Stomach (tissue), 8 donors: ENCODE measurements at regions not wholly inside any gene's neighbourhood (a gene's known extent, or its start where the extent isn't known, plus 50 kb on each side); places are given as distances from the start of the nearest gene placed in this dataset.

Source experiments
- DNase-seq, 2 donors: peaks; one replicate each; pipeline versions ENCODE4 v3.0.0 to v3.0.0-alpha.2; 2013 to 2019
- H3K27ac ChIP-seq, 5 donors: fragments of 200-600 bp in 4 of 5; sonication (generic) in 4 of 5; one replicate each; pipeline ENCODE4 v1.5.1; 2013 to 2019; ENCODE audit warnings: mild to moderate bottlenecking in 1 of 5, moderate library complexity in 1 of 5
- H3K27me3 ChIP-seq, 3 donors: fragments of 200-600 bp; sonication (generic); one replicate each; pipeline ENCODE4 v1.5.1; 2017 to 2019; ENCODE audit warnings: mixed run types in 1 of 3
- H3K36me3 ChIP-seq, 4 donors: fragments of 200-600 bp; sonication (generic); 1 replicate in 3 of 4; 2 replicates in 1 of 4; pipeline ENCODE4 v1.5.1; 2016 to 2019
- H3K4me1 ChIP-seq, 4 donors: fragments of 200-600 bp; sonication (generic); one replicate each; pipeline ENCODE4 v1.5.1; 2016 to 2019
- H3K4me3 ChIP-seq, 4 donors: fragments of 200-600 bp; sonication (generic) in 3 of 4; one replicate each; pipeline ENCODE4 v1.5.1; 2016 to 2019; ENCODE audit warnings: mild to moderate bottlenecking in 1 of 4
- H3K9me3 ChIP-seq, 4 donors: fragments of 200-600 bp; sonication (generic); one replicate each; pipeline ENCODE4 v1.5.1; 2016 to 2019
- CTCF ChIP-seq, 7 experiments: fragments of 450-650 bp in 4 of 7; fragments of 200-600 bp in 3 of 7; sonication (generic) in 3 of 7; IDR thresholded peaks; one replicate each; pipeline ENCODE4 v1.5.1; 2016 to 2019; ENCODE audit warnings: antibody characterized with exemption in 7 of 7, control low read depth in 2 of 7, mild to moderate bottlenecking in 1 of 7
- EP300 ChIP-seq: sonication (generic); formaldehyde crosslinking; IDR thresholded peaks from one replicate; pipeline ENCODE4 v1.6.1; 2017; ENCODE audit warnings: antibody characterized with exemption
- POLR2A ChIP-seq, 4 donors: fragments of 450-650 bp; IDR thresholded peaks; one replicate each; pipeline ENCODE4 v1.6.1; 2016; ENCODE audit warnings: antibody characterized with exemption in 4 of 4, control low read depth in 2 of 4, mild to moderate bottlenecking in 1 of 4, moderate library complexity in 1 of 4
- POLR2AphosphoS5 ChIP-seq, 3 donors: sonication (generic); formaldehyde crosslinking; IDR thresholded peaks; one replicate each; pipeline ENCODE4 v1.6.1; 2016; ENCODE audit warnings: antibody characterized with exemption in 3 of 3
- WGBS, 5 donors: extraction: QIAGEN DNeasy Blood & Tissue Kit in 3 of 5; methylation state at CpG; one replicate each; pipeline versions ENCODE4 v1.1.5 to v1.1.7; 2013 to 2018; 5-methylcytosine and 5-hydroxymethylcytosine counted together
- intact Hi-C: fragments of 100-400 bp; cut with DNase I; formaldehyde crosslinking; loops from one replicate; pipeline ENCODE4 v1.15.1; 2023; ENCODE audit warnings: low total_unique reads
- donor health status: healthy with polysubstance abuse.
- donor health status: Bipolar disorder and iron deficiency.
- donor health status: healthy.

- H3K4me1 ChIP-seq = no peaks in the 10 kb centered on the region
- WGBS, 5 donors = 63 to 80% (median 75%) methylated on average over 14 of the region's 14 CpGs
- no peaks in the 10 kb centered on the region for H3K36me3 ChIP-seq
- peaks cover 0 to 35% (median 21%) of the 10 kb centered on the region in 4 donors for H3K9me3 ChIP-seq
- no peak overlapping the region for H3K4me3 ChIP-seq
- intact Hi-C loops = no loop called here
- TF ChIP-seq POLR2A (IDR thresholded peaks at IDR 0.05) (no peak), POLR2AphosphoS5 (IDR thresholded peaks at IDR 0.05) (no peak), EP300 (no peak), CTCF (IDR thresholded peaks at IDR 0.05) (no peak)
- DNase-seq = no peak
- no peak overlapping the region for H3K27ac ChIP-seq
- no peaks in the 10 kb centered on the region for H3K27me3 ChIP-seq
These were observed 432.4 kb downstream of the DCDC2C start for GRCh38 chr2:4135765-4136164.

DNA sequence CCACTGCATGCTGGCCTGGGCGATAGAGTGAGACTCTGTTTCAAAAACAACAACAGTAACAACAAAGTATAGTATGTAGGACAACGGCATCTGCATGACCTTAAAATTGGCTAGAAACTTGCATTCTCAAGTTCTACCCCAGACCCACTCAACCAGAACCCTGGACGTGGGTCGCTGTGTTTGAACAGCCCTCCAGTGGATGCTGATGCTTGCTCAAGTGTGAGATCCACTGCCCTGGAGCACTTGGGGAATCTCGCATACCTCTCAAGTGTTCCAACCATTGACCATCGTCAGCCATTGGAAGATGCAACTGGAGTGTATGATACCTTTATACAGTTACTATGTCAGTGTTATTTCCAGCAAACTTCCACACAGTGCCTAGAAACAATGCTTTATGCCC lies 435.9 kb downstream of the DCDC2C start:
- Histone ChIP-seq H3K4me3 (no peak overlapping the region), H3K9me3 (peaks cover 0 to 15% (median 4%) of the 10 kb centered on the region in 4 donors), H3K36me3 (no peaks in the 10 kb centered on the region), H3K27ac (no peak overlapping the region), H3K4me1 (no peaks in the 10 kb centered on the region), H3K27me3 (no peaks in the 10 kb centered on the region)
- no peak for DNase-seq
- TF ChIP-seq POLR2AphosphoS5 (IDR thresholded peaks at IDR 0.05) = no peak
- no peak for TF ChIP-seq POLR2A (IDR thresholded peaks at IDR 0.05)
- TF ChIP-seq EP300 = no peak
- no peak for TF ChIP-seq CTCF (IDR thresholded peaks at IDR 0.05)
- intact Hi-C loops = no loop called here
- 66 to 81% (median 79%) methylated on average over 6 of the region's 6 CpGs for WGBS, 5 donors

DNA sequence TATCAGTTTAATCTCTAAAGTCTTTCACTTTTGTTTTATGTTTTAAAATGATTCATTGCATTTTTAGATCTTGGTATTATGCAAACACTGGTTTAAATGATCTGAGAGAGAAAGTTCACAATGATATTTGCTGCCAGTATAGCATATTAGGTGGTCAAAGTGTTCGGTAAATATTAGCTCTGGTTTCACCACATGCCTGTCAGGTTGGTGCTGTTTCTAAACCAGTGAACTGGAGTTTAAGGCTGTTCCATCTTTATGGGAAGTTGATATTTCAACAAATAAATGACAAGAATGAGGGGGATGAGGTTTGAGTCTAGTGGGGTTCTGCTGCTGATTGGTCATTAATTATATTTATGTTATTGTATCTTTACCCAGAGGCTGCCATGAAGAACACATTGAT lies 436.4 kb downstream of the DCDC2C start:
- no peak for TF ChIP-seq CTCF (IDR thresholded peaks at IDR 0.05)
- no peak for TF ChIP-seq POLR2AphosphoS5 (IDR thresholded peaks at IDR 0.05)
- no peak for TF ChIP-seq EP300
- TF ChIP-seq POLR2A (IDR thresholded peaks at IDR 0.05) = no peak
- peaks cover 0 to 17% (median 4%) of the 10 kb centered on the region in 4 donors for H3K9me3 ChIP-seq

GRCh38 chr2:4140281-4140970 lies 437.1 kb downstream of the DCDC2C start:
- Histone ChIP-seq H3K9me3 (peaks cover 0 to 20% (median 6%) of the 10 kb centered on the region in 4 donors), H3K27me3 (no peaks in the 10 kb centered on the region), H3K27ac (no peak overlapping the region), H3K36me3 (no peaks in the 10 kb centered on the region), H3K4me3 (no peak overlapping the region), H3K4me1 (no peaks in the 10 kb centered on the region)
- intact Hi-C loops = no loop called here
- WGBS, 5 donors = 33 to 47% (median 40%) methylated on average over 9 of the region's 9 CpGs
- peak in 1 of 2 donors; percentile 58 for DNase-seq
- no peak for TF ChIP-seq POLR2AphosphoS5 (IDR thresholded peaks at IDR 0.05)
- no peak for TF ChIP-seq CTCF (IDR thresholded peaks at IDR 0.05)
- TF ChIP-seq EP300 = no peak
- no peak for TF ChIP-seq POLR2A (IDR thresholded peaks at IDR 0.05)

More for the DNA sequence above, 436.4 kb downstream of the DCDC2C start:
- H3K4me3 ChIP-seq = no peak overlapping the region
- no peaks in the 10 kb centered on the region for H3K27me3 ChIP-seq
- no peak for DNase-seq
- intact Hi-C loops = no loop called here
- H3K27ac ChIP-seq = no peak overlapping the region
- H3K36me3 ChIP-seq = no peaks in the 10 kb centered on the region
- no peaks in the 10 kb centered on the region for H3K4me1 ChIP-seq
- 23 to 46% (median 36%) methylated on average over 1 of the region's 1 CpG for WGBS, 5 donors
